Lower leg skin (tissue), 3 donors: ENCODE measurements at regions not wholly inside any gene's neighbourhood (a gene's known extent, or its start where the extent isn't known, plus 50 kb on each side); places are given as distances from the start of the nearest gene placed in this dataset.

ENCODE experiments used
- CTCF ChIP-seq, 3 donors: fragments of 450-650 bp; IDR thresholded peaks; one replicate each; pipeline ENCODE4 v1.5.1; 2016; ENCODE audit warnings: antibody characterized with exemption in 3 of 3, mild to moderate bottlenecking in 3 of 3, moderate library complexity in 2 of 3
- POLR2A ChIP-seq, 2 donors: fragments of 450-650 bp; IDR thresholded peaks; one replicate each; pipeline ENCODE4 v1.6.1; 2016 to 2017; ENCODE audit warnings: antibody characterized with exemption in 2 of 2, mild to moderate bottlenecking in 1 of 2, moderate library complexity in 1 of 2

- TF ChIP-seq CTCF (IDR thresholded peaks at IDR 0.05) (no peak), POLR2A (IDR thresholded peaks at IDR 0.05) (no peak)
Measured at GRCh38 chr4:25981749-25982148, 67.7 kb downstream of the SMIM20 start.
